GM19372 (cell line): ENCODE measurements at regions not wholly inside any gene's neighbourhood (a gene's known extent, or its start where the extent isn't known, plus 50 kb on each side); places are given as distances from the start of the nearest gene placed in this dataset.
"Not testable (repeated sequence)": the region's sequence is repeated elsewhere in the genome, so short reads cannot be mapped to it uniquely, and the experiment has no call there.

Source experiments
- ATAC-seq: cut with Tn5 transposase; IDR thresholded peaks from one replicate; pipeline ENCODE4 v1.9.1; 2021; ENCODE audit warnings: mild to moderate bottlenecking, low read depth, moderate library complexity; ENCODE audit not compliant: unreplicated experiment

- no peak for ATAC-seq
These were observed 107.4 kb upstream of the GRM7 start for GRCh38 chr3:6753536-6753935.

GRCh38 chr3:6769532-6770396 is 91.2 kb upstream of the GRM7 start:
- ATAC-seq, result not testable (repeated sequence)

- ATAC-seq, result no peak
These were observed 90.6 kb upstream of the GRM7 start for GRCh38 chr3:6770397-6770690.

- no peak for ATAC-seq
These were observed 89.7 kb upstream of the GRM7 start for GRCh38 chr3:6771171-6771570.

GRCh38 chr3:6779140-6779539 is 81.8 kb upstream of the GRM7 start:
- ATAC-seq, result no peak

- no peak for ATAC-seq
These were observed 79.8 kb upstream of the GRM7 start for GRCh38 chr3:6781092-6781491.

GRCh38 chr3:6785726-6786125 is 75.2 kb upstream of the GRM7 start:
- no peak for ATAC-seq

GRCh38 chr3:6791161-6791560 is 69.8 kb upstream of the GRM7 start:
- no peak for ATAC-seq

GRCh38 chr3:6799264-6799915 is 61.5 kb upstream of the GRM7 start:
- peak; percentile 78 for ATAC-seq

GRCh38 chr3:6803619-6804018 is 57.3 kb upstream of the GRM7 start:
- ATAC-seq, result no peak

GRCh38 chr3:6805236-6805635 is 55.7 kb upstream of the GRM7 start:
- ATAC-seq, result no peak

- ATAC-seq, result no peak
These were observed 53.9 kb upstream of the GRM7 start for GRCh38 chr3:6806991-6807390.

- no peak for ATAC-seq
These were observed 52.8 kb upstream of the GRM7 start for GRCh38 chr3:6807967-6808588.

- ATAC-seq, result no peak
These were observed 51.6 kb upstream of the GRM7 start for GRCh38 chr3:6809349-6809748.
